ENCODE measurements at regions not wholly inside any gene's neighbourhood (a gene's known extent, or its start where the extent isn't known, plus 50 kb on each side); places are given as distances from the start of the nearest gene placed in this dataset.
"Not testable (repeated sequence)": the region's sequence is repeated elsewhere in the genome, so short reads cannot be mapped to it uniquely, and the experiment has no call there.

- DNase-seq (ENCODE audit: low read depth): no peak
Observed at GRCh38 chr7:104074529-104074928, 85.1 kb upstream of the RELN start.

- DNase-seq (ENCODE audit: low read depth): not testable (repeated sequence)
Observed at GRCh38 chr7:104071641-104072040, 82.2 kb upstream of the RELN start.

- no peak for DNase-seq (ENCODE audit: low read depth)
Observed at GRCh38 chr7:104065491-104065890, 76.0 kb upstream of the RELN start.

GRCh38 chr7:104064969-104065387, 75.5 kb upstream of the RELN start:
- no peak for DNase-seq (ENCODE audit: low read depth)

- DNase-seq (ENCODE audit: low read depth): not testable (repeated sequence)
Observed at GRCh38 chr7:104063797-104064196, 74.3 kb upstream of the RELN start.

GRCh38 chr7:104061652-104062051, 72.2 kb upstream of the RELN start:
- no peak for DNase-seq (ENCODE audit: low read depth)

- DNase-seq (ENCODE audit: low read depth): peak; percentile 23
Observed at GRCh38 chr7:104059837-104060236, 70.4 kb upstream of the RELN start.

GRCh38 chr7:104059103-104059502, 69.6 kb upstream of the RELN start:
- no peak for DNase-seq (ENCODE audit: low read depth)

- no peak for DNase-seq (ENCODE audit: low read depth)
Observed at GRCh38 chr7:104054362-104054761, 64.9 kb upstream of the RELN start.

- no peak for DNase-seq (ENCODE audit: low read depth)
Observed at GRCh38 chr7:104052979-104053378, 63.5 kb upstream of the RELN start.

GRCh38 chr7:104048055-104048454, 58.6 kb upstream of the RELN start:
- no peak for DNase-seq (ENCODE audit: low read depth)

GRCh38 chr7:104045183-104045582, 55.7 kb upstream of the RELN start:
- peak; percentile 8 for DNase-seq (ENCODE audit: low read depth)

GRCh38 chr7:104040666-104041065, 51.2 kb upstream of the RELN start:
- no peak for DNase-seq (ENCODE audit: low read depth)

- DNase-seq (ENCODE audit: low read depth): no peak
Observed at GRCh38 chr7:104039363-104039762, 49.9 kb upstream of the RELN start.
